SIG-M5 (cell line): ENCODE measurements at regions not wholly inside any gene's neighbourhood (a gene's known extent, or its start where the extent isn't known, plus 50 kb on each side); places are given as distances from the start of the nearest gene placed in this dataset.
"Not testable (repeated sequence)": the region's sequence is repeated elsewhere in the genome, so short reads cannot be mapped to it uniquely, and the experiment has no call there.

Experiments
- DNase-seq: peaks from one replicate; lab custom pipeline; 2025; lab: John Stamatoyannopoulos, UW

- no peak for DNase-seq
Measured at GRCh38 chr13:76289558-76289957, 596.6 kb downstream of the KCTD12 start.

GRCh38 chr13:76286178-76286577, 600.0 kb downstream of the KCTD12 start:
- no peak for DNase-seq

GRCh38 chr13:76285463-76285862, 600.7 kb downstream of the KCTD12 start:
- no peak for DNase-seq

GRCh38 chr13:76279766-76280165, 606.4 kb downstream of the KCTD12 start:
- not testable (repeated sequence) for DNase-seq

GRCh38 chr13:76271728-76272232, 614.4 kb downstream of the KCTD12 start:
- no peak for DNase-seq

- not testable (repeated sequence) for DNase-seq
Measured at GRCh38 chr13:76268307-76268706, 617.9 kb downstream of the KCTD12 start.

- DNase-seq: no peak
Measured at GRCh38 chr13:76267216-76267615, 619.0 kb downstream of the KCTD12 start.

GRCh38 chr13:76266561-76266960, 619.6 kb downstream of the KCTD12 start:
- no peak for DNase-seq

GRCh38 chr13:76250211-76250610, 614.1 kb downstream of the LMO7 start:
- DNase-seq: no peak

GRCh38 chr13:76245920-76246319, 609.8 kb downstream of the LMO7 start:
- no peak for DNase-seq

GRCh38 chr13:76245211-76245610, 609.1 kb downstream of the LMO7 start:
- DNase-seq: no peak

- not testable (repeated sequence) for DNase-seq
Measured at GRCh38 chr13:76243120-76243519, 607.0 kb downstream of the LMO7 start.

- DNase-seq: no peak
Measured at GRCh38 chr13:76239031-76239680, 603.0 kb downstream of the LMO7 start.

GRCh38 chr13:76231522-76232167, 595.5 kb downstream of the LMO7 start:
- DNase-seq: no peak

- no peak for DNase-seq
Measured at GRCh38 chr13:76229281-76229680, 593.2 kb downstream of the LMO7 start.

- no peak for DNase-seq
Measured at GRCh38 chr13:76226941-76227340, 590.8 kb downstream of the LMO7 start.

- no peak for DNase-seq
Measured at GRCh38 chr13:76225815-76226489, 589.8 kb downstream of the LMO7 start.

GRCh38 chr13:76223999-76224398, 587.9 kb downstream of the LMO7 start:
- DNase-seq: no peak

- DNase-seq: no peak
Measured at GRCh38 chr13:76223565-76223964, 587.4 kb downstream of the LMO7 start.

GRCh38 chr13:76222511-76222910, 586.4 kb downstream of the LMO7 start:
- no peak for DNase-seq

- no peak for DNase-seq
Measured at GRCh38 chr13:76216729-76217128, 580.6 kb downstream of the LMO7 start.

- no peak for DNase-seq
Measured at GRCh38 chr13:76214001-76214400, 577.9 kb downstream of the LMO7 start.

- no peak for DNase-seq
Measured at GRCh38 chr13:76213423-76213904, 577.3 kb downstream of the LMO7 start.
